ENCODE measurements at regions not wholly inside any gene's neighbourhood (a gene's known extent, or its start where the extent isn't known, plus 50 kb on each side); places are given as distances from the start of the nearest gene placed in this dataset.

GRCh38 chr10:128578766-128579165 lies 452.5 kb upstream of the MKI67 start:
- TF ChIP-seq CTCF (IDR thresholded peaks at IDR 0.05) (no peak), POLR2A (IDR thresholded peaks at IDR 0.05) (no peak)
